Natural killer cell (primary cell): ENCODE measurements at regions not wholly inside any gene's neighbourhood (a gene's known extent, or its start where the extent isn't known, plus 50 kb on each side); places are given as distances from the start of the nearest gene placed in this dataset.

Experiments
- ATAC-seq, 3 donors: fragments of 150-1000 bp in 2 of 3; fragments of 200-7000 bp in 1 of 3; cut with Tn5 transposase; 1 replicate in 1 of 3; 2 replicates in 2 of 3; pipeline ENCODE4 v1.10.0; 2021; ENCODE audit warnings: mild to moderate bottlenecking in 2 of 3, moderate library complexity in 2 of 3
- DNase-seq, 2 donors: peaks; one replicate each; pipeline versions ENCODE4 v3.0.0 to v3.0.0-alpha.2; 2013 to 2021; ENCODE audit warnings: mixed read lengths in 1 of 2
- H3K27ac ChIP-seq: one replicate; pipeline ENCODE4 v1.5.1; 2013; ENCODE audit warnings: mild to moderate bottlenecking, low read length
- H3K27me3 ChIP-seq: one replicate; pipeline ENCODE4 v1.6.1; 2013; ENCODE audit warnings: low read length; ENCODE audit not compliant: control insufficient read depth, insufficient read depth
- H3K36me3 ChIP-seq: one replicate; pipeline ENCODE4 v1.6.1; 2013; ENCODE audit warnings: low read length; ENCODE audit not compliant: control insufficient read depth, insufficient read depth
- H3K4me1 ChIP-seq: one replicate; pipeline ENCODE4 v1.6.1; 2013; ENCODE audit warnings: low read length; ENCODE audit not compliant: control insufficient read depth, insufficient read depth
- H3K4me3 ChIP-seq: one replicate; pipeline ENCODE4 v1.5.1; 2013; ENCODE audit warnings: low read length
- H3K9me3 ChIP-seq: one replicate; pipeline ENCODE4 v1.6.1; 2013; ENCODE audit warnings: low read length; ENCODE audit not compliant: control insufficient read depth, insufficient read depth
- H3K27ac Mint-ChIP-seq, 2 donors: one replicate each; pipeline ENCODE4 v1.8.0; 2022; ENCODE audit warnings: mild to moderate bottlenecking in 2 of 2, mixed read lengths in 2 of 2, moderate library complexity in 1 of 2
- H3K27me3 Mint-ChIP-seq, 2 donors: one replicate each; pipeline ENCODE4 v1.8.0; 2022; ENCODE audit warnings: low read depth in 2 of 2, mixed read lengths in 2 of 2
- H3K36me3 Mint-ChIP-seq: one replicate; pipeline ENCODE4 v1.8.0; 2022; ENCODE audit warnings: mixed read lengths
- H3K4me1 Mint-ChIP-seq, 2 donors: one replicate each; pipeline ENCODE4 v1.8.0; 2022; ENCODE audit warnings: mixed read lengths in 2 of 2
- H3K4me3 Mint-ChIP-seq: one replicate; pipeline ENCODE4 v1.8.0; 2022; ENCODE audit warnings: mild to moderate bottlenecking, moderate library complexity, mixed read lengths
- H3K9me3 Mint-ChIP-seq, 2 donors: one replicate each; pipeline ENCODE4 v1.8.0; 2022; ENCODE audit warnings: mixed read lengths in 2 of 2
- WGBS: methylation state at CpG from one replicate; pipeline ENCODE4 v1.1.7; 2013; ENCODE audit warnings: missing lambda C conversion rate; ENCODE audit not compliant: insufficient coverage; 5-methylcytosine and 5-hydroxymethylcytosine counted together
- intact Hi-C: fragments of 100-400 bp; cut with micrococcal nuclease; formaldehyde crosslinking; loops from one replicate; pipeline ENCODE4 v1.14.2; 2022
- TF ChIP-seq, protein P1 (sequence below): fragments of 200-600 bp; IDR thresholded peaks from one replicate; pipeline ENCODE4 v1.8.0; 2022; ENCODE audit warnings: antibody characterized with exemption

DNA sequence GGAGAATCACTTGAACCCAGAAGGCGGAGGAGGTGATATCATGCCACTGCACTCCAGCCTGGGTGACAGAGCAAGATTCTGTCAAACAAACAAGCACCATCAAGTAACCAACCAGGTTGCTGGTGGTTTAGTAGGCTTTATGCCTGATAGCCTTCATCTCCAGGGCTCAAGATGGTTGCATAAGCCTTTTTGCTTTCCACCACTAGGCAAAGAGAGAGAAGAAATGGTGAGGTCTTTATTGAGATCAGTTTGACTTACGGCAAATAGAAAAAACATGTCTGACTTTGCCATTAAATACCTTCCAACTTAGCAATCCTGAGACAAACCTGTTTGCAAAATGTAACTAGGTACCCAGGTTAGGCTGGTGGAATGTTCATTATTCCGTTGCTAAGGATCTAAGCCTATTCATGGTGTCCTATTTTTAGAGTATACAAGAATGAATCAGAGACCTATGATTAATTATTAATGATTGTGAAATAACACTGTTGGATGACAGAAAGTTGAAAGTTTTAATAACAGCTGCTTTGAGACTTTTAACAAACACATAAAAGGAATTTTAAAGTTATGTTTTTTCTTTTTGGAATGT, 53.5 kb upstream of the SLC38A11 start:
- Mint-ChIP-seq H3K27me3 (peaks cover 22 to 34% of the 10 kb centered on the region in 2 donors), H3K27ac (no peak overlapping the region)
- TF ChIP-seq, protein P1, sequence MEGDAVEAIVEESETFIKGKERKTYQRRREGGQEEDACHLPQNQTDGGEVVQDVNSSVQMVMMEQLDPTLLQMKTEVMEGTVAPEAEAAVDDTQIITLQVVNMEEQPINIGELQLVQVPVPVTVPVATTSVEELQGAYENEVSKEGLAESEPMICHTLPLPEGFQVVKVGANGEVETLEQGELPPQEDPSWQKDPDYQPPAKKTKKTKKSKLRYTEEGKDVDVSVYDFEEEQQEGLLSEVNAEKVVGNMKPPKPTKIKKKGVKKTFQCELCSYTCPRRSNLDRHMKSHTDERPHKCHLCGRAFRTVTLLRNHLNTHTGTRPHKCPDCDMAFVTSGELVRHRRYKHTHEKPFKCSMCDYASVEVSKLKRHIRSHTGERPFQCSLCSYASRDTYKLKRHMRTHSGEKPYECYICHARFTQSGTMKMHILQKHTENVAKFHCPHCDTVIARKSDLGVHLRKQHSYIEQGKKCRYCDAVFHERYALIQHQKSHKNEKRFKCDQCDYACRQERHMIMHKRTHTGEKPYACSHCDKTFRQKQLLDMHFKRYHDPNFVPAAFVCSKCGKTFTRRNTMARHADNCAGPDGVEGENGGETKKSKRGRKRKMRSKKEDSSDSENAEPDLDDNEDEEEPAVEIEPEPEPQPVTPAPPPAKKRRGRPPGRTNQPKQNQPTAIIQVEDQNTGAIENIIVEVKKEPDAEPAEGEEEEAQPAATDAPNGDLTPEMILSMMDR = no peak

DNA sequence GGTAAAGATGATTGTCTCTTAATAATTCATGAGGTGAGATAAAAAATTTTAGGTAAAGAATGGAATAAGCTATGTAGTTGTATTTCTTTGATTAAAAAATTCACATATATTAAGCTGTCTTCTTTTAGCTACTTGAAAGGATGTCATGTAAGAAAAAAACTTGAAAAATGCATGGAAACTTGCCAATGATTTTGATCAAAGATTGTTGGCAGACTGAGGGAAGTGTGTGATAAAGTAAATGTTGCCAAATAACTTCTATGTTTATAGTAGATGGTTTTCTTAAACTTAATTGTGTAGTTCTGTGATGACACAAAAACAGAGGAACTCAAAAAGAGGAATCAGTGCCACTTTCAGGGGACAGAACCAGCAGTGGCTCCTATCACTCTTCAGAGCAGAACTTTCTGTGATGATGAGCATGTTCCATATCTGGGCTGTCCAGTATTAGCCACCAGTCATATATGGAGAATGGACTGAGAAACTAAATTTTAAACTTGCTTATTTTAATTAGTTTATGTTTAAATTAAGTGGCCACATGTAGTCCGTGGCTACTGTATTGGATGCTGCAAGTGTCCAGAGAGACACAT, 51.9 kb upstream of the SLC38A11 start:
- no peaks in the 10 kb centered on the region for H3K36me3 Mint-ChIP-seq
- H3K27me3 Mint-ChIP-seq = peaks cover 17 to 34% of the 10 kb centered on the region in 2 donors
- Histone ChIP-seq H3K27ac (no peak overlapping the region), H3K27me3 (no peaks in the 10 kb centered on the region), H3K4me1 (no peaks in the 10 kb centered on the region), H3K9me3 (no peaks in the 10 kb centered on the region), H3K36me3 (no peaks in the 10 kb centered on the region), H3K4me3 (no peak overlapping the region)
- TF ChIP-seq, protein P1 = no peak
- ATAC-seq = no peak
- H3K4me3 Mint-ChIP-seq = no peak overlapping the region
- H3K9me3 Mint-ChIP-seq = no peaks in the 10 kb centered on the region
- no peak for DNase-seq
- intact Hi-C loops = no loop called here
- no peak overlapping the region for H3K27ac Mint-ChIP-seq
- no peaks in the 10 kb centered on the region for H3K4me1 Mint-ChIP-seq
- WGBS = 89% methylated on average over 1 of the region's 1 CpG

More for the DNA sequence above, 53.5 kb upstream of the SLC38A11 start:
- Histone ChIP-seq H3K36me3 (no peaks in the 10 kb centered on the region), H3K27me3 (no peaks in the 10 kb centered on the region), H3K27ac (no peak overlapping the region), H3K4me3 (no peak overlapping the region), H3K4me1 (no peaks in the 10 kb centered on the region), H3K9me3 (no peaks in the 10 kb centered on the region)
- Mint-ChIP-seq H3K36me3 (no peaks in the 10 kb centered on the region), H3K9me3 (no peaks in the 10 kb centered on the region), H3K4me1 (no peaks in the 10 kb centered on the region), H3K4me3 (no peak overlapping the region)
- intact Hi-C loops = no loop called here
- WGBS = 83% methylated on average over 3 of the region's 3 CpGs
- ATAC-seq (no peak), DNase-seq (no peak)
